Activated CD8-positive, alpha-beta T cell treated with anti-CD3 and anti-CD28 coated beads for 36 hours (primary cell): ENCODE measurements at regions not wholly inside any gene's neighbourhood (a gene's known extent, or its start where the extent isn't known, plus 50 kb on each side); places are given as distances from the start of the nearest gene placed in this dataset.
"Not testable (repeated sequence)": the region's sequence is repeated elsewhere in the genome, so short reads cannot be mapped to it uniquely, and the experiment has no call there.

Experiments used
- ATAC-seq: fragments of 200-7000 bp; cut with Tn5 transposase; one replicate; pipeline ENCODE4 v1.10.0; 2021; ENCODE audit warnings: mild to moderate bottlenecking, moderate library complexity
- CTCF ChIA-PET: fragments of 350-600 bp; sonication (Branson Sonifier 250); formaldehyde crosslinking; loops from one replicate; lab custom pipeline; 2021; ENCODE audit warnings: antibody characterized with exemption; lab: Charles Lee
- POLR2A ChIA-PET: fragments of 350-600 bp; sonication (Branson Sonifier 250); formaldehyde crosslinking; loops from one replicate; lab custom pipeline; 2021; ENCODE audit warnings: antibody characterized with exemption; lab: Charles Lee
- DNase-seq: peaks from one replicate; pipeline ENCODE4 v3.0.0-alpha.2; 2020
- H3K27ac Mint-ChIP-seq: one replicate; pipeline ENCODE4 v1.8.0; 2021; ENCODE audit warnings: mild to moderate bottlenecking, mixed read lengths
- H3K27me3 Mint-ChIP-seq: one replicate; pipeline ENCODE4 v1.8.0; 2021; ENCODE audit warnings: mixed read lengths
- H3K36me3 Mint-ChIP-seq: one replicate; pipeline ENCODE4 v1.8.0; 2021; ENCODE audit warnings: low read depth, mixed read lengths
- H3K4me1 Mint-ChIP-seq: one replicate; pipeline ENCODE4 v1.8.0; 2021; ENCODE audit warnings: low read depth, mixed read lengths
- H3K4me3 Mint-ChIP-seq: one replicate; pipeline ENCODE4 v1.8.0; 2021; ENCODE audit warnings: mild to moderate bottlenecking, moderate library complexity, mixed read lengths
- H3K9me3 Mint-ChIP-seq: one replicate; pipeline ENCODE4 v1.8.0; 2021; ENCODE audit warnings: mixed read lengths
- intact Hi-C: fragments of 100-400 bp; cut with micrococcal nuclease; formaldehyde crosslinking; loops from one replicate; pipeline ENCODE4 v1.10.0; 2022

GRCh38 chr1:161454865-161455707 is 50.2 kb upstream of the FCGR2A start:
- H3K4me3 Mint-ChIP-seq, intact Hi-C loops, H3K36me3 Mint-ChIP-seq, H3K27ac Mint-ChIP-seq, H3K9me3 Mint-ChIP-seq, POLR2A ChIA-PET, CTCF ChIA-PET, H3K27me3 Mint-ChIP-seq, H3K4me1 Mint-ChIP-seq, DNase-seq: not testable (repeated sequence)
- peak; percentile 29 for ATAC-seq

GRCh38 chr1:161453950-161454864 is 51.0 kb upstream of the FCGR2A start:
- ATAC-seq (peak; percentile 71), DNase-seq (peak; percentile 16)
- H3K36me3 Mint-ChIP-seq, intact Hi-C loops, H3K4me1 Mint-ChIP-seq, H3K27me3 Mint-ChIP-seq, CTCF ChIA-PET, POLR2A ChIA-PET, H3K27ac Mint-ChIP-seq, H3K4me3 Mint-ChIP-seq, H3K9me3 Mint-ChIP-seq: not testable (repeated sequence)

- H3K27ac Mint-ChIP-seq, POLR2A ChIA-PET, DNase-seq, H3K9me3 Mint-ChIP-seq, H3K36me3 Mint-ChIP-seq, H3K4me1 Mint-ChIP-seq, intact Hi-C loops, H3K27me3 Mint-ChIP-seq, H3K4me3 Mint-ChIP-seq, ATAC-seq, CTCF ChIA-PET: not testable (repeated sequence)
These were observed 53.4 kb upstream of the FCGR2A start for GRCh38 chr1:161451698-161452348.

GRCh38 chr1:161447760-161448332 is 57.4 kb upstream of the FCGR2A start:
- DNase-seq, H3K27ac Mint-ChIP-seq, POLR2A ChIA-PET, H3K36me3 Mint-ChIP-seq, H3K4me3 Mint-ChIP-seq, CTCF ChIA-PET, intact Hi-C loops, H3K4me1 Mint-ChIP-seq, H3K27me3 Mint-ChIP-seq, H3K9me3 Mint-ChIP-seq: not testable (repeated sequence)
- ATAC-seq, result peak; percentile 21

- H3K27me3 Mint-ChIP-seq, intact Hi-C loops, H3K9me3 Mint-ChIP-seq, POLR2A ChIA-PET, CTCF ChIA-PET, DNase-seq, H3K27ac Mint-ChIP-seq, H3K4me3 Mint-ChIP-seq, H3K4me1 Mint-ChIP-seq, H3K36me3 Mint-ChIP-seq: not testable (repeated sequence)
- ATAC-seq, result peak; percentile 53
These were observed 58.1 kb upstream of the FCGR2A start for GRCh38 chr1:161447040-161447759.

GRCh38 chr1:161444725-161445124 is 60.5 kb upstream of the FCGR2A start:
- H3K9me3 Mint-ChIP-seq, POLR2A ChIA-PET, CTCF ChIA-PET, intact Hi-C loops, H3K27me3 Mint-ChIP-seq, H3K4me3 Mint-ChIP-seq, H3K27ac Mint-ChIP-seq, ATAC-seq, H3K36me3 Mint-ChIP-seq, H3K4me1 Mint-ChIP-seq, DNase-seq: not testable (repeated sequence)

GRCh38 chr1:161444255-161444654 is 61.0 kb upstream of the FCGR2A start:
- H3K9me3 Mint-ChIP-seq, H3K27ac Mint-ChIP-seq, CTCF ChIA-PET: not testable (repeated sequence)

More at GRCh38 chr1:161444255-161444654, 61.0 kb upstream of the FCGR2A start:
- H3K4me1 Mint-ChIP-seq, DNase-seq, POLR2A ChIA-PET, ATAC-seq, intact Hi-C loops, H3K4me3 Mint-ChIP-seq, H3K36me3 Mint-ChIP-seq, H3K27me3 Mint-ChIP-seq: not testable (repeated sequence)
